HG02642 (cell line): ENCODE measurements at regions not wholly inside any gene's neighbourhood (a gene's known extent, or its start where the extent isn't known, plus 50 kb on each side); places are given as distances from the start of the nearest gene placed in this dataset.

Source experiments
- ATAC-seq: cut with Tn5 transposase; IDR thresholded peaks from one replicate; pipeline ENCODE4 v1.9.1; 2021; ENCODE audit warnings: mild to moderate bottlenecking; ENCODE audit not compliant: unreplicated experiment, poor library complexity

DNA sequence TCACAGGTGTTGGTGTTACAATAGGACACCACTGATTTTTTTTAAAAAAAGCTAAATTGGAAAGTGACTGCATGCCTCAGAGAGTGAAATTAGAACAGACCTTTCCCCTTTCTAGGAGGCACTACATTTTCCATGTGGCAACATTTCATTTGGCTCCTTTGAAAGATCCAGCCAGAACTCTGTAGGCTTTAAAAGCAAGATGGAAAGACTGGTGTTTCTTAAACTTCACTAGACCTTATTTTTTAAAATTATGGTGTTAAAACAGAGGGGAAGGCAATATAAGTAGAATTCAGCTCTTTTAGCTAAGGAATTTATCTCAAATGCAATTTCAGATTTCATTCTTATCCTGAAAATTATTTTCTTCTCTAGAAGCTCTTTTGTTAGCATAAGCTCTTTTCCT is 317.6 kb upstream of the TGFBR2 start:
- ATAC-seq, result no peak

DNA sequence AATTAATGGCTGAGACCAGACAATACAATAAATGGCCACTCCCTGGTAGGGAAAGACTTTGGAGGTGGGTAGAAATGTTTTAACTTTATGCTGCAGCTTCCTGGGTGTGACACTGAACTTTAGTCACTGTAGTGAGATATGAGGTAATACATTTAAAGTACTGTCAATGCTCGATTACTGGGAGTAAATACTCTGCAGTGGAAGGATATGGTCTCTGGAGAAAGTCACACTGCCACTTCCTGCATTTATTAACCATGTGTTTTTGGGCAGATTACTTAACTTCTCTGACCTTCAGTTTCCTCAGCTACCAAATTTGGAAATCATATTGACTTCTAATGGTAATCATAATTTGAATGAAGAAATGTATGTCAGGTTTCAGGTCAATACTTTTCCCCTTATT is 317.1 kb upstream of the TGFBR2 start:
- no peak for ATAC-seq

GRCh38 chr3:30289766-30290165 is 316.6 kb upstream of the TGFBR2 start:
- ATAC-seq, result no peak

DNA sequence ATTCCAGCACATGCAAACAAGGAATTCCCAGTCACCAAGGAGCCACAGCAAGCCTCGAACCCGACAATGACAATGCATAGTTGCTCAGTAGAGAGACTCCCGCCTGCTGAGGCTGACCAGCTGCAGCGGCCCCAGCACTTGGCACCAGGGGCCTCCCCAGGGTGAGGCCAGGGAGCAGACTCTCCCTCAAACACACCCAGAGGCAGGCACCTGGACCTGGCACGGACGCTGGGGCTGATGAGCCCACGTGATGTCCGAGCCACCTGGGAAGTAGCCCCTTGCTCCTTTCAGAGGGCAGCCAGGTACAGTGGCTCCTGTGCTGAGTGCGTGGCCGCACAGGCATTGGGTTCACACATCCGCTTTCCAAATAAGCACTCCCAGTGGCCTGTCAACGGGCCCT is 315.9 kb upstream of the TGFBR2 start:
- ATAC-seq, result no peak

GRCh38 chr3:30292192-30292893 is 314.1 kb upstream of the TGFBR2 start:
- ATAC-seq, result no peak

DNA sequence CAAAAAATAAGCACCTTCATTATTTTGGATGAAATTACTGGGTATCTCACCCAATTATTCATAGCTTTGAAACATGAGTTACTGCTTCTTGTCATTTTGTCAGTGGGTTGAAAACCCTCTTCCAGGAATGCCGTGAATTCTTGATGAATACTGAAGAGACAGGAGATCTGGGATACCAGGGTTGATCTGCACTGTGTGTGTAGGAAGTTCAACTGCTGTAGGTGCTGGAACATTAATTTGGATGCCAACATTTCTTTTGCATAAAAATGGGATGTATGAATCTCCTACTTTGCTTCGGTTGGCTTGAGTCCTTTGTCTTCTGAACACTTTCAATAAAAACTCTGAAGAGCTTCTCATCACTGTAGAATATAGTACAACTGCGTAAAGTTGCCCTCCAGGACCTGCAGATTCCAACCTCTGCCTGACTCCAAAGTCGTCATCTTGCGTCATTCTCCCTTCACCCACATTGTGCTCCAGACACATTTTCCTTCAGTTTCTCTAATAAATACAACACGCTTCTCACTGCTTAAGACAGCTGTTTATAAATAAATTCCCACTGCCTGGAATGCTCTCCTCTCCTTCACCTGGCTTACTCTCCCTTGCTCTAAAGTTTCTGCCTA is 312.7 kb upstream of the TGFBR2 start:
- no peak for ATAC-seq

- no peak for ATAC-seq
Measured at GRCh38 chr3:30294241-30294667, 312.1 kb upstream of the TGFBR2 start.

- ATAC-seq, result no peak
Measured at GRCh38 chr3:30297112-30297511, 309.3 kb upstream of the TGFBR2 start.

DNA sequence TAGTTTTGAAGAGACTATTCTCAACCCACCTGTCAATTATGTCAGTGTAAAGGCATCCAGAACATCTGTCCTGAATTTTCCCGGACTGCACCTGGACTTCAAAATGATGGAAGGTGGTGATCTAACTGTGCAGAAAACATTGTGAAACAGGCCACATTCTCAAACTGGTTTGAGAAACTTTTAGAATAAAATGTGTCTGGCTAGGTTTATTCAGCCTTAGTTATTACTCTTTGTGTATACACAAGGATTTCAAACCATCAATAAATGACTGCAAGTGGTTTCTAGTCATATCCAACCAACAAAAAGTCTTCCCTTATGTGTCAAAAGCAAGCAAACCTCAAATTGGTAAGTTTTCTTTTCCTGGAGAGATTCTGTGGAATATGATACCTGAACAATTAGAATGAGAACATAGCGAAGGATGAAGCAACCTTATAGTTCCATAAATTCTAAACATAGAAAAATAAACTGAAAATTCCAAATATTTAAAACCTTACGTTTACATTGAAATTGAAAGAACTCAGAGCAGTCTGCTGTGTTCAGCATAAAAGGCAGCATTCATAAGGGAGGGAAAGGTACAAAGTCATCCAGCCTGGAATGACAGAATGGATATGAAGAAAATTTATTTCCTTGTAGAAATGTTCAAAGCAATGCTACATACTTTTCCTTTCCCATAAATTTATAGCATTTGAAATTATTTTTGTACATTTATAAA is 306.6 kb upstream of the TGFBR2 start:
- no peak for ATAC-seq

- no peak for ATAC-seq
Measured at GRCh38 chr3:30300809-30301208, 305.6 kb upstream of the TGFBR2 start.

GRCh38 chr3:30302027-30302426 is 304.4 kb upstream of the TGFBR2 start:
- peak; percentile 64 for ATAC-seq

GRCh38 chr3:30303770-30304169 is 302.6 kb upstream of the TGFBR2 start:
- no peak for ATAC-seq

GRCh38 chr3:30305021-30305420 is 301.4 kb upstream of the TGFBR2 start:
- no peak for ATAC-seq

GRCh38 chr3:30306896-30307295 is 299.5 kb upstream of the TGFBR2 start:
- ATAC-seq, result no peak

- no peak for ATAC-seq
Measured at GRCh38 chr3:30307372-30307950, 298.9 kb upstream of the TGFBR2 start.

DNA sequence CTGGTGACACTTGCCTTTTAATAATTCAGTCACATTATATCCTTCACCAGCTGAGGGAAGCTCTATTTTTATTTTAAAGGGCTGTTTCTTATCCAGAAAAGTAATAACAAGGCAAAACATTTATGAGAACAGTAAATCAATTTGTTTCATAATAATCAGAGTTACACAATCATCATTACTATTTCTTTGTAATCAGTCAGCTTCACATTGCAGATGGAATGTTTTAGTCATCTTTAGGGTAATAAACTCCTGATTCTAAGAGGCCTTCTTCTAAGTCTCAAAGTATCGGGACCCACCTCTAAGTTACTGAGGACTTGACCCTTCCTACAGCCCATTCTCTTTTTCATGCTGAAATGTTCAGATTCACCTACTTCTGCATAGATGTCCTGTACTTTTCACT is 298.3 kb upstream of the TGFBR2 start:
- no peak for ATAC-seq

DNA sequence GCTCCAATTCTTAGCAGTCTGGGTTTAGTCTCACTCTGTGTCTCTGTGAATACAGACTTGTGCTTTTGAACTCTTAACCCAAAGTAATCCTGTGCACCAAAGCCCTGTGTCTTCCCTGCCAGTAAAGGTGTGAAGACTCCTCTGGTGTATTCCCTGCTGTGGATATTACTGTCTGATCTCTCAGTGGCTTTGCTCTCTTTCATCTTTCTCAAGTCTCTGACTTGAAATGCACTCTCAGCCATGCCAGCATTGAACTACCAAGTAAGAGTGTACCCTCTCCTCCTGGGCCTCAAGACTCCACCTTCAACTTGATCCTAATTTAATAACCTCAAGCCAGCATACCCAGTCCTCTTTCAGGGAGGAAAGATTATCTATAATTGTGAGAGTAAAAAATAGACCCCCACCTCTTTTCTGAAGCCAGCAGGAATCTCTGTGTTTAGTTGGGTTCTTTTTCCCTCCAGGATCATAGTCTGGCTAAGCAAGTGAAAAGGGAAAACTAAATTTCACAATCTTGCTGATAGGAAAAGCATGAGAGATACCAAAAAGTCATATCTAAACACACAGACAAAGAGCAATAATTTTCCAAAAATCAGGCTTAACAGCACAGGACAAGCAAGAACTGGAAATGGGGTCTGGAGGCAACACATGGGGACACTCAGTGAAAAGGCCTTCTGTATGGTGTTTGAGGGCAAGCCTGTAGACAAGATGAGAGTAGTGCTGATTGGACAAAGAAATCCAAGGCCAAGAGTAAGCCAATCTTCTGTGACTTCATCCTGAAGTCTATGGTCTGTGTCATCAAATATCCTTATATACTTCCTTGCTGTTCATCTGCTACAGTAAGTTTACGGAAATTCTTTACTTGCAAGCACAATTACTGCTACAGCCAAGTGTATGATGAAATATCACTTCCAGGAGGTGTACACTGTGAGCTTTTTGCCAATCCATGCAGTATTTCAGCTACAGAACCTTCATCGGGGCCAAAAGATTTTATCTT is 296.1 kb upstream of the TGFBR2 start:
- no peak for ATAC-seq

DNA sequence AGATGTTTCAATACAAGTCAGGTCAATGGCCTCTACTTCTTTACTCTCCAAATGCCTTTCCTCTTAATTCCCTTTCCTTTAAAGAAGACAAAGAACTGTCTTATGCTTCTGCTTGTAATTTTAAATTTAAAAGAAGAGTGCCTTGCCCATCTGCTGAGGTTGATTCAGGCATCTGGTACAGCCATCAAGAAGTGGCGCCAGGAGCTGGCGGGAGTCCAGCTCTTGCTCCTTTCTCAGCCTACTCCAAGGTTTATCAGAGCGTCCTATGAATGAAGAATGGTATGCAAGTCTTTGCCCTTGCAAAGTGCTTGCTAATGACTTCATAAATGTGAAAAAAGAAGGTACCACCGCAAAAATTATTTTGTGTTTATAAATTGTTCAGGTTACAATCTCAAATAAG is 294.6 kb upstream of the TGFBR2 start:
- no peak for ATAC-seq

DNA sequence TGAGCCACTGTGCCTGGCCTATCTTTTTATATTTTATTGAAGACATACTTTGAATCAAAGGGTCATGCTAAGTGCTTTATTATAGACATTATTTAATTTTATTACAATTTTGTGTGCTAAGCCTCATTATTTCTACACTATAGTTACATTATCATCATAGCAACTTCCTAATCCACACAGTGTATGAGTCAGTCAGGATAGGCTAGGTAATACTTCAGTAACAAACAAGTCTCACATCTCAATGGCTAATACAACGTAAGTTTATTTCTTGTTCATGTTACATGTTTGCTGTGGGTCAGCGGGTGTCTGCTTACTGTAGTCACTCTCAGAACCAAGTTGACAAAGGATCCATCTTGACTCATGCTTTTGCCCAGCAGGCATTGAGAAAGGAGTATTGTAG is 292.6 kb upstream of the TGFBR2 start:
- ATAC-seq, result no peak

GRCh38 chr3:30314757-30315325 is 291.6 kb upstream of the TGFBR2 start:
- ATAC-seq, result no peak
